ENCODE measurements at regions not wholly inside any gene's neighbourhood (a gene's known extent, or its start where the extent isn't known, plus 50 kb on each side); places are given as distances from the start of the nearest gene placed in this dataset.

GRCh38 chr10:29816801-29817558 is 182.2 kb upstream of the SVIL start (continued):
- TF ChIP-seq, protein P1, sequence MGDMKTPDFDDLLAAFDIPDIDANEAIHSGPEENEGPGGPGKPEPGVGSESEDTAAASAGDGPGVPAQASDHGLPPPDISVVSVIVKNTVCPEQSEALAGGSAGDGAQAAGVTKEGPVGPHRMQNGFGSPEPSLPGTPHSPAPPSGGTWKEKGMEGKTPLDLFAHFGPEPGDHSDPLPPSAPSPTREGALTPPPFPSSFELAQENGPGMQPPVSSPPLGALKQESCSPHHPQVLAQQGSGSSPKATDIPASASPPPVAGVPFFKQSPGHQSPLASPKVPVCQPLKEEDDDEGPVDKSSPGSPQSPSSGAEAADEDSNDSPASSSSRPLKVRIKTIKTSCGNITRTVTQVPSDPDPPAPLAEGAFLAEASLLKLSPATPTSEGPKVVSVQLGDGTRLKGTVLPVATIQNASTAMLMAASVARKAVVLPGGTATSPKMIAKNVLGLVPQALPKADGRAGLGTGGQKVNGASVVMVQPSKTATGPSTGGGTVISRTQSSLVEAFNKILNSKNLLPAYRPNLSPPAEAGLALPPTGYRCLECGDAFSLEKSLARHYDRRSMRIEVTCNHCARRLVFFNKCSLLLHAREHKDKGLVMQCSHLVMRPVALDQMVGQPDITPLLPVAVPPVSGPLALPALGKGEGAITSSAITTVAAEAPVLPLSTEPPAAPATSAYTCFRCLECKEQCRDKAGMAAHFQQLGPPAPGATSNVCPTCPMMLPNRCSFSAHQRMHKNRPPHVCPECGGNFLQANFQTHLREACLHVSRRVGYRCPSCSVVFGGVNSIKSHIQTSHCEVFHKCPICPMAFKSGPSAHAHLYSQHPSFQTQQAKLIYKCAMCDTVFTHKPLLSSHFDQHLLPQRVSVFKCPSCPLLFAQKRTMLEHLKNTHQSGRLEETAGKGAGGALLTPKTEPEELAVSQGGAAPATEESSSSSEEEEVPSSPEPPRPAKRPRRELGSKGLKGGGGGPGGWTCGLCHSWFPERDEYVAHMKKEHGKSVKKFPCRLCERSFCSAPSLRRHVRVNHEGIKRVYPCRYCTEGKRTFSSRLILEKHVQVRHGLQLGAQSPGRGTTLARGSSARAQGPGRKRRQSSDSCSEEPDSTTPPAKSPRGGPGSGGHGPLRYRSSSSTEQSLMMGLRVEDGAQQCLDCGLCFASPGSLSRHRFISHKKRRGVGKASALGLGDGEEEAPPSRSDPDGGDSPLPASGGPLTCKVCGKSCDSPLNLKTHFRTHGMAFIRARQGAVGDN (IDR thresholded peaks at IDR 0.05), result no peak
- TF ChIP-seq POLR2AphosphoS5 (IDR thresholded peaks at IDR 0.05; ENCODE audit: low read length) (no peak), CTCF (IDR thresholded peaks at IDR 0.05 in 2 of 3, conservative IDR thresholded peaks at IDR 0.05 in 1 of 3; ENCODE audit: control insufficient read depth in 2 of 3, extremely low read depth in 1 of 3, insufficient read depth in 1 of 3, low read depth in 3 of 3, low read length in 3 of 3) (no peak), SMAD5 (IDR thresholded peaks at IDR 0.05; ENCODE audit: low read depth) (no peak)

DNA sequence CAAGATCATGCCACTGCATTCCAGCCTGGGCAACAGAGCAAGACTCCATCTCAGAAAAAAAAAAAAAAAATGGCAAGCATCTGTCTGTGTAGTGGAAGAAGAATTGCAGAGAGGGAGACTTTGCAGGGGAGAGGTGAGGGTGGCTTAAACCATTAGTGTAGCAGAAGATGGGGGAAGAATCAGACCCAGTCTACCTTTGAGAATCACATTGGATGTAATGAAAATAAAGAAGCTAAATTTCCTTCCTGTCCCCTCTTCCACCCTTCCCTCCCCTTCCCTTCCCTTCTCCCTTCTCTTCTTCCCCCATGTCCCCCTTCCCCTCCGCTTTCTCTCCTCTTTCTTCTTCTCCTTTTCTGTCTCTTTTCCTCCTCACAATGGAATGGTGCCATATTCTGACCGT is 180.8 kb upstream of the SVIL start:
- no peak overlapping the region for H3K9ac ChIP-seq (ENCODE audit: control insufficient read depth, insufficient read depth, low read length)
- no peaks in the 10 kb centered on the region for H3K36me3 ChIP-seq (ENCODE audit: control insufficient read depth in 2 of 2, insufficient read depth in 2 of 2, low read length in 1 of 2)
- ATAC-seq, result no peak
- H3K27me3 ChIP-seq (replicated peaks in 1 of 2; ENCODE audit: control insufficient read depth in 2 of 2, insufficient read depth in 2 of 2, low read length in 1 of 2), result no peaks in the 10 kb centered on the region
- no peaks in the 10 kb centered on the region for H3K9me3 ChIP-seq (replicated peaks; ENCODE audit: control insufficient read depth, insufficient read depth, low read length)
- H3K4me3 ChIP-seq, result no peak overlapping the region
- BruUV-seq (replicated peaks), result no TSS peak
- in situ Hi-C loops (cut with MboI), result no loop called here
- no peak for DNase-seq (ENCODE audit: low read depth, low spot score)
- ChIA-PET RAD21 (ENCODE audit: unreplicated experiment) (no interaction called here), CTCF (no interaction called here), POLR2A (no interaction called here), SMC1A (ENCODE audit: uncharacterized antibody, unreplicated experiment) (no interaction called here)
- H3K27ac ChIP-seq (ENCODE audit: control insufficient read depth, insufficient read depth), result no peak overlapping the region
- no peaks in the 10 kb centered on the region for H4K20me1 ChIP-seq (ENCODE audit: control insufficient read depth, insufficient read depth)
- no peak for FAIRE-seq
- no peak overlapping the region for H3K4me2 ChIP-seq (ENCODE audit: control insufficient read depth, insufficient read depth)
- no peaks in the 10 kb centered on the region for H3K4me1 ChIP-seq (ENCODE audit: control insufficient read depth, insufficient read depth, low read length)
- WGBS (ENCODE audit: insufficient coverage, insufficient replicate concordance, low lambda C conversion rate, missing lambda C conversion rate), result 0% methylated on average over 2 of the region's 2 CpGs
- H3K79me2 ChIP-seq (ENCODE audit: control insufficient read depth, insufficient read depth, low read length), result no peaks in the 10 kb centered on the region
- no peak overlapping the region for H2AFZ ChIP-seq (ENCODE audit: control insufficient read depth, low read depth, low read length)
- intact Hi-C loops (cut with micrococcal nuclease; ENCODE audit: unreplicated experiment), result no loop called here
- TF ChIP-seq CBX5 (IDR thresholded peaks at IDR 0.05; ENCODE audit: low read depth), result no peak
- no peak for TF ChIP-seq IRF3 (IDR thresholded peaks at IDR 0.05)
- no peak for TF ChIP-seq NBN (IDR thresholded peaks at IDR 0.05)
- TF ChIP-seq TAF1 (IDR thresholded peaks at IDR 0.05; ENCODE audit: borderline replicate concordance, low read depth, low read length), result no peak
- no peak for TF ChIP-seq NFXL1 (IDR thresholded peaks at IDR 0.05; ENCODE audit: borderline replicate concordance)
- no peak for TF ChIP-seq YBX1 (IDR thresholded peaks at IDR 0.05)
- no peak for TF ChIP-seq RB1 (IDR thresholded peaks at IDR 0.05; ENCODE audit: borderline replicate concordance)
- TF ChIP-seq ASH2L (IDR thresholded peaks at IDR 0.05; ENCODE audit: borderline replicate concordance, low read depth), result no peak
- no peak for TF ChIP-seq EGR1 (IDR thresholded peaks at IDR 0.05; ENCODE audit: borderline replicate concordance in 1 of 2, low read depth in 2 of 2, low read length in 2 of 2)
- TF ChIP-seq MAX (IDR thresholded peaks at IDR 0.05; ENCODE audit: low read depth, low read length), result no peak
- TF ChIP-seq MTA2 (IDR thresholded peaks at IDR 0.05; ENCODE audit: low read depth), result no peak
- no peak for TF ChIP-seq ZNF622 (IDR thresholded peaks at IDR 0.05)
